HFF-Myc (cell line): ENCODE measurements at regions not wholly inside any gene's neighbourhood (a gene's known extent, or its start where the extent isn't known, plus 50 kb on each side); places are given as distances from the start of the nearest gene placed in this dataset.
"Not testable (repeated sequence)": the region's sequence is repeated elsewhere in the genome, so short reads cannot be mapped to it uniquely, and the experiment has no call there.

Experiments
- DNase-seq: peaks from one replicate; pipeline ENCODE4 v3.0.0-alpha.2; 2011; ENCODE audit warnings: low read depth; ENCODE audit errors: extremely low read depth
- H3K4me3 ChIP-seq: replicated peaks from 2 replicates; pipeline ENCODE4 v1.5.1; 2011; ENCODE audit warnings: low read depth, mild to moderate bottlenecking, control low read depth, low read length
- CTCF ChIP-seq: IDR thresholded peaks from 2 replicates; pipeline ENCODE4 v1.5.1; 2012; ENCODE audit warnings: mild to moderate bottlenecking, low read depth, low read length, control low read depth; ENCODE audit errors: missing control alignments

GRCh38 chr2:224103651-224104050, 64.6 kb upstream of the SERPINE2 start:
- no peak for DNase-seq
- H3K4me3 ChIP-seq = no peak overlapping the region
- TF ChIP-seq CTCF = no peak

GRCh38 chr2:224102991-224103390, 63.9 kb upstream of the SERPINE2 start:
- no peak for DNase-seq
- H3K4me3 ChIP-seq = no peak overlapping the region
- TF ChIP-seq CTCF = no peak

GRCh38 chr2:224101820-224102630, 62.9 kb upstream of the SERPINE2 start:
- TF ChIP-seq CTCF = no peak
- DNase-seq = peak; percentile 91
- no peak overlapping the region for H3K4me3 ChIP-seq

GRCh38 chr2:224099861-224100643, 61.0 kb upstream of the SERPINE2 start:
- no peak for TF ChIP-seq CTCF
- no peak for DNase-seq
- H3K4me3 ChIP-seq = no peak overlapping the region

GRCh38 chr2:224098481-224099230, 59.6 kb upstream of the SERPINE2 start:
- H3K4me3 ChIP-seq = no peak overlapping the region
- DNase-seq = no peak
- no peak for TF ChIP-seq CTCF

- DNase-seq = no peak
- TF ChIP-seq CTCF = no peak
- H3K4me3 ChIP-seq = no peak overlapping the region
These were observed 55.3 kb upstream of the SERPINE2 start for GRCh38 chr2:224094413-224094812.

- DNase-seq = not testable (repeated sequence)
These were observed 52.6 kb upstream of the SERPINE2 start for GRCh38 chr2:224091671-224092070.

GRCh38 chr2:224089606-224090005, 50.5 kb upstream of the SERPINE2 start:
- DNase-seq, H3K4me3 ChIP-seq: not testable (repeated sequence)

More at GRCh38 chr2:224091671-224092070, 52.6 kb upstream of the SERPINE2 start:
- not testable (repeated sequence) for H3K4me3 ChIP-seq
